GM21619 (cell line): ENCODE measurements at regions not wholly inside any gene's neighbourhood (a gene's known extent, or its start where the extent isn't known, plus 50 kb on each side); places are given as distances from the start of the nearest gene placed in this dataset.

Experiments used
- ATAC-seq: cut with Tn5 transposase; IDR thresholded peaks from one replicate; pipeline ENCODE4 v1.9.1; 2021; ENCODE audit not compliant: unreplicated experiment

- no peak for ATAC-seq
Observed at GRCh38 chr18:78086931-78087330, 837.3 kb downstream of the GALR1 start.

- ATAC-seq, result no peak
Observed at GRCh38 chr18:78087338-78087737, 837.7 kb downstream of the GALR1 start.

- ATAC-seq, result no peak
Observed at GRCh38 chr18:78090584-78090983, 840.9 kb downstream of the GALR1 start.

GRCh38 chr18:78092901-78093300, 843.3 kb downstream of the GALR1 start:
- ATAC-seq, result no peak

GRCh38 chr18:78099979-78100588, 850.4 kb downstream of the GALR1 start:
- ATAC-seq, result no peak

GRCh38 chr18:78101091-78101490, 851.4 kb downstream of the GALR1 start:
- no peak for ATAC-seq

- ATAC-seq, result no peak
Observed at GRCh38 chr18:78102135-78102534, 852.5 kb downstream of the GALR1 start.

- ATAC-seq, result no peak
Observed at GRCh38 chr18:78105611-78106010, 856.0 kb downstream of the GALR1 start.

- no peak for ATAC-seq
Observed at GRCh38 chr18:78106946-78107345, 857.3 kb downstream of the GALR1 start.

GRCh38 chr18:78107363-78107762, 857.7 kb downstream of the GALR1 start:
- no peak for ATAC-seq

GRCh38 chr18:78108554-78108953, 858.9 kb downstream of the GALR1 start:
- no peak for ATAC-seq

- ATAC-seq, result no peak
Observed at GRCh38 chr18:78113136-78113939, 863.7 kb downstream of the GALR1 start.

- no peak for ATAC-seq
Observed at GRCh38 chr18:78113940-78114251, 864.2 kb downstream of the GALR1 start.

GRCh38 chr18:78115896-78116561, 863.6 kb upstream of the SALL3 start:
- no peak for ATAC-seq

- ATAC-seq, result no peak
Observed at GRCh38 chr18:78123144-78123909, 856.3 kb upstream of the SALL3 start.

GRCh38 chr18:78123926-78124797, 855.5 kb upstream of the SALL3 start:
- no peak for ATAC-seq

GRCh38 chr18:78125206-78125896, 854.3 kb upstream of the SALL3 start:
- ATAC-seq, result no peak

- ATAC-seq, result no peak
Observed at GRCh38 chr18:78126106-78126505, 853.5 kb upstream of the SALL3 start.

GRCh38 chr18:78126536-78126935, 853.1 kb upstream of the SALL3 start:
- ATAC-seq, result no peak

GRCh38 chr18:78127041-78127440, 852.6 kb upstream of the SALL3 start:
- ATAC-seq, result no peak
